Lower leg skin (tissue), 3 donors: ENCODE measurements at regions not wholly inside any gene's neighbourhood (a gene's known extent, or its start where the extent isn't known, plus 50 kb on each side); places are given as distances from the start of the nearest gene placed in this dataset.

ENCODE experiments used
- POLR2A ChIP-seq, 2 donors: fragments of 450-650 bp; IDR thresholded peaks; one replicate each; pipeline ENCODE4 v1.6.1; 2016 to 2017; ENCODE audit warnings: antibody characterized with exemption in 2 of 2, mild to moderate bottlenecking in 1 of 2, moderate library complexity in 1 of 2
- TF ChIP-seq, protein P1 (sequence below), 3 donors: fragments of 450-650 bp; IDR thresholded peaks; one replicate each; pipeline ENCODE4 v1.5.1; 2016; ENCODE audit warnings: antibody characterized with exemption in 3 of 3, mild to moderate bottlenecking in 3 of 3, moderate library complexity in 2 of 3

DNA sequence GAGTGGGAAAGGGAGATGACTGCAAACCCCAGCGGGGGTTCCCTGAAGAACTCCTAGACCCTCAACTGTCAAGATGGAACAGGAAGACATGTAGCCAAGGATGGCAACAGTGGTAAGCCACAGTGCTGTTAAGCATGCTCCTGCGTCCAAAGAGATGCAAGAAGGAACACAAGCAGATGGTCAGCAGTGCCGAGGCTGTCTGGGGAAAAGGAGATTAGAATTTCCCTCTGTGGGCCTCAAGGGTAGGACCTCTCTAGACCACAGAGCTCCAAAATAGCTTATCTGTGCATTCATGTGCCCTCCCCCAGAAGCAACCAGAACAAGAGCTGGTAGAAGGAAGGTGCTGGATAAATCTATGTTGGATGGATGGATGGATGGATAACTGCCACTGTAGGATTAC lies 82.0 kb upstream of the CPEB2 start:
- TF ChIP-seq, protein P1, sequence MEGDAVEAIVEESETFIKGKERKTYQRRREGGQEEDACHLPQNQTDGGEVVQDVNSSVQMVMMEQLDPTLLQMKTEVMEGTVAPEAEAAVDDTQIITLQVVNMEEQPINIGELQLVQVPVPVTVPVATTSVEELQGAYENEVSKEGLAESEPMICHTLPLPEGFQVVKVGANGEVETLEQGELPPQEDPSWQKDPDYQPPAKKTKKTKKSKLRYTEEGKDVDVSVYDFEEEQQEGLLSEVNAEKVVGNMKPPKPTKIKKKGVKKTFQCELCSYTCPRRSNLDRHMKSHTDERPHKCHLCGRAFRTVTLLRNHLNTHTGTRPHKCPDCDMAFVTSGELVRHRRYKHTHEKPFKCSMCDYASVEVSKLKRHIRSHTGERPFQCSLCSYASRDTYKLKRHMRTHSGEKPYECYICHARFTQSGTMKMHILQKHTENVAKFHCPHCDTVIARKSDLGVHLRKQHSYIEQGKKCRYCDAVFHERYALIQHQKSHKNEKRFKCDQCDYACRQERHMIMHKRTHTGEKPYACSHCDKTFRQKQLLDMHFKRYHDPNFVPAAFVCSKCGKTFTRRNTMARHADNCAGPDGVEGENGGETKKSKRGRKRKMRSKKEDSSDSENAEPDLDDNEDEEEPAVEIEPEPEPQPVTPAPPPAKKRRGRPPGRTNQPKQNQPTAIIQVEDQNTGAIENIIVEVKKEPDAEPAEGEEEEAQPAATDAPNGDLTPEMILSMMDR (IDR thresholded peaks at IDR 0.05), result no peak
- TF ChIP-seq POLR2A (IDR thresholded peaks at IDR 0.05), result no peak
